GM21526 (cell line): ENCODE measurements at regions not wholly inside any gene's neighbourhood (a gene's known extent, or its start where the extent isn't known, plus 50 kb on each side); places are given as distances from the start of the nearest gene placed in this dataset.
"Not testable (repeated sequence)": the region's sequence is repeated elsewhere in the genome, so short reads cannot be mapped to it uniquely, and the experiment has no call there.

Experiments used
- ATAC-seq: cut with Tn5 transposase; IDR thresholded peaks from one replicate; pipeline ENCODE4 v1.9.1; 2021; ENCODE audit warnings: moderate library complexity; ENCODE audit not compliant: unreplicated experiment, low FRiP score

DNA sequence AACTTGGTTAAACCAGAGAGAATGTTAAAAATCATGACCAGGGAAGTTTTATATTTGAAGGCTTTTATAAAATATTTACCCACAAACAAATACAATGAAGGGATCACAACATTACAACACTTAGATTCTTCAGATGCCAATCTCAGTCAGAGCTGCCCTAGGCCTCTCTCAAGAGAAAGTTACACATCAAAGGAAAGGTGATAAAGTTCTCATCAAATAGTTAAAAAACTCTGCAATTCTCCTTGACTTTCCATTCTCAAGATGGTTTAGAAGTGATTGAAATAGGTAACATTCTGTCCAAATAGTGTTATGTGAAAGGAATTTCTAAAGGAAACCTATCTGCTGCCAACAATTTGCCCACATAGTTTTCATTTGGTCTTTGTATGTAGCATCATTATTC lies 1115.2 kb upstream of the MIR17HG start:
- ATAC-seq: no peak

- no peak for ATAC-seq
Measured at GRCh38 chr13:90233933-90234672, 1113.4 kb upstream of the MIR17HG start.

- ATAC-seq: no peak
Measured at GRCh38 chr13:90237852-90238251, 1109.6 kb upstream of the MIR17HG start.

- no peak for ATAC-seq
Measured at GRCh38 chr13:90238413-90238812, 1109.1 kb upstream of the MIR17HG start.

DNA sequence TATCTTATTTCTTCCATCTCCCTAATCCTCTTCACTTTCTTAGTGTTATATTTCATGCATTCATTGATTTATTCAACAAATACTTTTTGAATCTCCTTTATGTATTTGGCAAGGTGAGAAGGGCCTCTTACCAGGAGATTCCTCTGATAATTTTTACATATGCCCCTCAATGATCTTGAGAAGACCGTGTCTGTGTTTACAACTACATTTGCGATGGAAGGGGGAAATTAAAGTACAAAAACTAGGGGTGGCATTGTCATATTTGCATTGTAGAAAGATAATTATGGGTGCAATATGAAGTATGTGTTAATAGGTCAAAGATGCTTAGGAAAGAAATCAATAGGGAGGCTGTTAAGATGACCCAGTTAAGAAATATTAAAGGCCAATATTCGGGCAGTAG lies 1108.4 kb upstream of the MIR17HG start:
- ATAC-seq: no peak

GRCh38 chr13:90246005-90246404 lies 1101.5 kb upstream of the MIR17HG start:
- ATAC-seq: no peak

- no peak for ATAC-seq
Measured at GRCh38 chr13:90246687-90247345, 1100.7 kb upstream of the MIR17HG start.

DNA sequence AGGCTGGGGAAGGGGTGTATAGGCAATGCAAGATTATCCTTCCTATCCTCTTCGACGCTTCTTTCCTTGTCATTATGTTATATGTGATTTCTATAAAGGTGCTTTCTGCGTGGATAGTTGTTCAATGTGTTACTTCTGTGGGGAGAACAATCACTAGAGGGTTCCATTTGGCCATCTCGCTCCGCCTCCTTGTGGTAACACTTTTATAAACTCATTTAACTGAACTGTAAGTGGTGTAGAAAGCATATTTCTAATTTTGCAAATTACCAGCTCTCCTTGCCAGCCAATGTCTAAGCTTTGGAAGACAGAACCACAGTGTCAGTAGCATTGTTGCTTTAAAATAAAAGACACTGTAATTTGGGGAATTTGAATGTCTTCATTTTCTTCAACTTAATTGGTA lies 1093.7 kb upstream of the MIR17HG start:
- ATAC-seq: no peak

DNA sequence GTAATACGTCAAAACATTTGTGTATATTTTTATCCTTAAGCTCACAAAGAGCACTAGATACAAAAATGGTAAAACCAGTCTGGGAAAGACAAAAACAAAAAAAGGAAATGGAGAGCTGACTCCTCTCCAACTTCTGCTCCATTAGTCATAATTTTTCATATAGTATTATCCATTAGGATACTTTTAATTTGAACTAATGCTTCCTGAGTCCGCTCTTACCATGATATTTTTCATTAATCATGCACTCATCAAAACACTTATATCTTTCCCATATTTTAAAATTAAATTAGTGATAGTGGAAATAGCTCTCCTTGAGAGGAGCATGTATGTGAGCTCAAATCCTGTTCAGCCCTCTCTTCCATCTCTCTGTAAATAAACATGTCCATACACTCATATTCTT lies 1093.0 kb upstream of the MIR17HG start:
- no peak for ATAC-seq

DNA sequence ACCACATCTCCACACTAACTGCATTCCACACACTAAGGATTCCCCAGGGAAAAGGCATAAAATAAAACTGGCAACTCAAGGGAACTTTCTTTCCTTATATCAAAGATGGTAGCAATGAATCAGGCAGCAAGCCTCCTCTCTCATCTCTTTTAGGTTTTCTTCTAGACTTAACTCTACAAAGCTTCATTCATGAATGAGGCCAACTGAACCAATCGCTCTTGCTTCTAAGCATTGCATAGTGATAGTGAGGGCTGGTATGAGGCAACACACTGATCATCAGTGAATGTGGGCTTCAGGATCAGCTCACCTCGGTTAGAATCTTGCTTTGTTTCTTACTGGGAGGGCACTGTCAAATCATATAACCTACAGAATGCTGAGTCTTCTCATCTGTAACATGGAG lies 1090.7 kb upstream of the MIR17HG start:
- ATAC-seq: no peak

- no peak for ATAC-seq
Measured at GRCh38 chr13:90258129-90258528, 1089.4 kb upstream of the MIR17HG start.

DNA sequence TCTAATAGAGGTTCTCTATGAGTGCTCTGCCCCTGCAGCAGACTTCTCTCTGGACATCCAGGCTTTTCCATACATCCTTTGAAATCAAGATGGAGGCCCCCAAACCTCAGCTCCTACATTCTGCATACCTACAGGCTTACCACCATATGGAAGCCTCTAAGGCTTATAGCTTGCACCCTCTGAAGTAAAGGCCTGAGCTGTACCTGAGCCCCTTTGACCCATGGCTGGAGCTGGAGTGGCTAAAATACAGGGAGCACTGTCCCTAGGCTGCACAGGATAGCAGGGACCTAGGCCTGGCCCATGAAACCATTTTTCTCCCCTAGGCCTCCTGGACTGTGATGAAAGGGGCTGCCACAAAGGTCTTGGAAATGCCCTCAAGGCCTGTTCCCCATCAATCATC lies 1086.1 kb upstream of the MIR17HG start:
- no peak for ATAC-seq

- no peak for ATAC-seq
Measured at GRCh38 chr13:90270226-90270625, 1077.3 kb upstream of the MIR17HG start.

- ATAC-seq: no peak
Measured at GRCh38 chr13:90272356-90272755, 1075.1 kb upstream of the MIR17HG start.

GRCh38 chr13:90276216-90276615 lies 1071.3 kb upstream of the MIR17HG start:
- ATAC-seq: no peak

GRCh38 chr13:90278231-90278630 lies 1069.3 kb upstream of the MIR17HG start:
- not testable (repeated sequence) for ATAC-seq

DNA sequence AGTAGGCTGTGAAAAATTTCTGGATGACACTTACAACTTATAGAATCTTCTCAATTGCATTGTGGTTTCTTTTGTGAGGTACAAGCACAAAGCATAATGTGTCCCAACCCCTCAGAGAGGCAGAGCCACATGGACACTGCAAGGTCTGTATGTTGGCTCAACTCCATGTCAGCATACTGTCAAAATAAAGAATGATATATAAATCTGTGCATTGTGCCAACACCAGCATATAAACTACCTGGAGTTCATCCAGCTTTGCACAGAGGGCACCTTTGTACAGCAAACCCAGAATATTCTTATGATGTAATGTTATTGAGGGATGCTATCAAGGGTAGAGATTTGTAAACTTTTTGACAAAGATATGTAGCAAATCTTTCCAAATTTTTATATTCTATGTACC lies 1065.8 kb upstream of the MIR17HG start:
- ATAC-seq: no peak

DNA sequence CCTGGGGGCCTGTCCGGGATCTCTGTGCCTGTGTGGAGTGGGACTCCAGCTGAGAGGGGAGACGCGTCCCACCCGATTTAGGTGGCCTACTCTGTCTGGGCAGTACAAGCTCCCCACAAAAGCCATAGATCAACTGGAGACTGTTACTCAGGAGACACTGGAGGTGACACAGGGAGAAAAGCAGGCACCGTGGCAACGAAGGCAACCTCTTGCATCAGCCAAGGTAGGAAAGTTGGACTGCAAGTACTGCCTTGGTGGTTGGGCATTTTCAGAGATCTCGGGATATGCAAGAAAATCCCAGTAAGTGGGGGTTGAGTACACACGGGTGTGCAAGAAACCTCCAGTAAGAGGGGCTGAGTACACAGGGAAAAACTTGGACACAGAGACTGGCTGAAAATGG lies 1060.0 kb upstream of the MIR17HG start:
- no peak for ATAC-seq

GRCh38 chr13:90293793-90294361 lies 1053.6 kb upstream of the MIR17HG start:
- no peak for ATAC-seq

- ATAC-seq: no peak
Measured at GRCh38 chr13:90299238-90299637, 1048.2 kb upstream of the MIR17HG start.

GRCh38 chr13:90300015-90300414 lies 1047.5 kb upstream of the MIR17HG start:
- ATAC-seq: no peak

GRCh38 chr13:90302107-90302506 lies 1045.4 kb upstream of the MIR17HG start:
- ATAC-seq: no peak
